HEK293 (cell line): ENCODE measurements at regions not wholly inside any gene's neighbourhood (a gene's known extent, or its start where the extent isn't known, plus 50 kb on each side); places are given as distances from the start of the nearest gene placed in this dataset.

Experiments
- CTCF ChIA-PET: fragments of 350-600 bp; formaldehyde crosslinking; extraction: SDS; loops from one replicate; lab custom pipeline; 2021; ENCODE audit warnings: antibody characterized with exemption; lab: Yijun Ruan, JAX
- POLR2A ChIA-PET: fragments of 300-600 bp; formaldehyde crosslinking; extraction: SDS; loops from one replicate; lab custom pipeline; 2020; ENCODE audit warnings: antibody characterized with exemption, inconsistent platforms; lab: Yijun Ruan, JAX
- H3K27ac ChIP-seq: fragments of 200-500 bp; sonication (Bioruptor generic); 2 replicates; pipeline ENCODE4 v1.5.1; 2014; ENCODE audit warnings: low read depth, low read length, control low read depth, inconsistent platforms; ENCODE audit errors: extremely low read depth
- H3K36me3 ChIP-seq, 2 experiments: fragments of 200-500 bp in 1 of 2; sonication (Bioruptor generic) in 1 of 2; 1 replicate in 1 of 2; 2 replicates in 1 of 2; pipeline ENCODE4 v1.5.1; 2014 to 2017; ENCODE audit warnings: inconsistent platforms in 2 of 2, low read length in 2 of 2; ENCODE audit not compliant: control insufficient read depth in 2 of 2, insufficient read depth in 1 of 2
- H3K4me1 ChIP-seq: fragments of 200-500 bp; sonication (Bioruptor generic); 2 replicates; pipeline ENCODE4 v1.5.1; 2014; ENCODE audit warnings: mild to moderate bottlenecking, low read length, inconsistent platforms; ENCODE audit not compliant: control insufficient read depth, insufficient read depth
- H3K4me3 ChIP-seq: 2 replicates; pipeline ENCODE4 v1.5.1; 2011; ENCODE audit warnings: low read depth, mild to moderate bottlenecking, control low read depth, low read length, moderate library complexity
- H3K9me3 ChIP-seq: fragments of 200-500 bp; sonication (Bioruptor generic); 2 replicates; pipeline ENCODE4 v1.5.1; 2014; ENCODE audit warnings: low read depth, low read length, inconsistent platforms; ENCODE audit not compliant: control insufficient read depth, insufficient read depth
- EGR2 ChIP-seq: fragments of 450-650 bp; formaldehyde crosslinking; IDR thresholded peaks from 2 replicates; pipeline ENCODE4 v1.5.1; 2016; ENCODE audit warnings: low read depth, missing biosample characterization, missing genetic modification characterization
- GLIS2 ChIP-seq: fragments of 450-650 bp; formaldehyde crosslinking; IDR thresholded peaks from 2 replicates; pipeline ENCODE4 v1.5.1; 2016; ENCODE audit warnings: missing biosample characterization, missing genetic modification characterization
- KLF16 ChIP-seq: fragments of 450-650 bp; formaldehyde crosslinking; IDR thresholded peaks from 2 replicates; pipeline ENCODE4 v1.5.1; 2017; ENCODE audit warnings: missing biosample characterization, missing genetic modification characterization
- MZF1 ChIP-seq: fragments of 450-650 bp; formaldehyde crosslinking; IDR thresholded peaks from 2 replicates; pipeline ENCODE4 v1.5.1; 2017; ENCODE audit warnings: missing biosample characterization, missing genetic modification characterization, borderline replicate concordance
- RBAK ChIP-seq: fragments of 450-650 bp; formaldehyde crosslinking; IDR thresholded peaks from 2 replicates; pipeline ENCODE4 v1.5.1; 2016; ENCODE audit warnings: missing biosample characterization, missing genetic modification characterization
- SP2 ChIP-seq: fragments of 450-650 bp; formaldehyde crosslinking; IDR thresholded peaks from 2 replicates; pipeline ENCODE4 v1.5.1; 2016; ENCODE audit warnings: missing biosample characterization, missing genetic modification characterization
- WT1 ChIP-seq: fragments of 450-650 bp; formaldehyde crosslinking; IDR thresholded peaks from 2 replicates; pipeline ENCODE4 v1.5.1; 2016; ENCODE audit warnings: missing biosample characterization, missing genetic modification characterization
- ZBTB17 ChIP-seq: fragments of 450-650 bp; formaldehyde crosslinking; IDR thresholded peaks from 2 replicates; pipeline ENCODE4 v1.5.1; 2016; ENCODE audit warnings: missing biosample characterization, missing genetic modification characterization
- ZNF133 ChIP-seq: fragments of 450-650 bp; formaldehyde crosslinking; IDR thresholded peaks from 2 replicates; pipeline ENCODE4 v1.5.1; 2016; ENCODE audit warnings: missing biosample characterization, missing genetic modification characterization
- ZNF248 ChIP-seq: fragments of 450-650 bp; formaldehyde crosslinking; IDR thresholded peaks from 2 replicates; pipeline ENCODE4 v1.5.1; 2017; ENCODE audit warnings: missing biosample characterization, missing genetic modification characterization
- ZNF324 ChIP-seq: fragments of 450-650 bp; formaldehyde crosslinking; IDR thresholded peaks from 2 replicates; pipeline ENCODE4 v1.5.1; 2016; ENCODE audit warnings: missing biosample characterization, missing genetic modification characterization
- ZNF391 ChIP-seq: fragments of 450-650 bp; formaldehyde crosslinking; IDR thresholded peaks from 2 replicates; pipeline ENCODE4 v1.5.1; 2016; ENCODE audit warnings: low read depth, missing biosample characterization, missing genetic modification characterization, borderline replicate concordance
- ZNF423 ChIP-seq: fragments of 450-650 bp; formaldehyde crosslinking; IDR thresholded peaks from 2 replicates; pipeline ENCODE4 v1.5.1; 2016; ENCODE audit warnings: missing biosample characterization, missing genetic modification characterization
- ZNF571 ChIP-seq: fragments of 450-650 bp; formaldehyde crosslinking; IDR thresholded peaks from 2 replicates; pipeline ENCODE4 v1.5.0; 2017; ENCODE audit warnings: missing biosample characterization, missing genetic modification characterization
- ZNF843 ChIP-seq: fragments of 450-650 bp; formaldehyde crosslinking; IDR thresholded peaks from 2 replicates; pipeline ENCODE4 v1.5.1; 2016; ENCODE audit warnings: missing biosample characterization, missing genetic modification characterization
- TF ChIP-seq, protein P1 (sequence below): fragments of 450-650 bp; formaldehyde crosslinking; IDR thresholded peaks from 2 replicates; pipeline ENCODE4 v1.5.1; 2016; ENCODE audit warnings: missing biosample characterization, missing genetic modification characterization
- TF ChIP-seq, protein P2 (sequence below): fragments of 450-650 bp; formaldehyde crosslinking; IDR thresholded peaks from 2 replicates; pipeline ENCODE4 v1.5.1; 2016; ENCODE audit warnings: missing biosample characterization, missing genetic modification characterization
- TF ChIP-seq, protein P3 (sequence below): fragments of 450-650 bp; formaldehyde crosslinking; IDR thresholded peaks from 2 replicates; pipeline ENCODE4 v1.5.1; 2016; ENCODE audit warnings: missing biosample characterization, missing genetic modification characterization
- TF ChIP-seq, protein P4 (sequence below): fragments of 450-650 bp; formaldehyde crosslinking; IDR thresholded peaks from 2 replicates; pipeline ENCODE4 v1.5.1; 2016; ENCODE audit warnings: missing biosample characterization, missing genetic modification characterization
- TF ChIP-seq, protein P5 (sequence below): fragments of 450-650 bp; formaldehyde crosslinking; IDR thresholded peaks from 2 replicates; pipeline ENCODE4 v1.5.1; 2016; ENCODE audit warnings: missing biosample characterization, missing genetic modification characterization
- TF ChIP-seq, protein P6 (sequence below): fragments of 450-650 bp; formaldehyde crosslinking; IDR thresholded peaks from 2 replicates; pipeline ENCODE4 v1.5.1; 2017; ENCODE audit warnings: missing biosample characterization, missing genetic modification characterization
- TF ChIP-seq, protein P7 (sequence below): fragments of 450-650 bp; formaldehyde crosslinking; IDR thresholded peaks from 2 replicates; pipeline ENCODE4 v1.5.1; 2016; ENCODE audit warnings: missing biosample characterization, missing genetic modification characterization

DNA sequence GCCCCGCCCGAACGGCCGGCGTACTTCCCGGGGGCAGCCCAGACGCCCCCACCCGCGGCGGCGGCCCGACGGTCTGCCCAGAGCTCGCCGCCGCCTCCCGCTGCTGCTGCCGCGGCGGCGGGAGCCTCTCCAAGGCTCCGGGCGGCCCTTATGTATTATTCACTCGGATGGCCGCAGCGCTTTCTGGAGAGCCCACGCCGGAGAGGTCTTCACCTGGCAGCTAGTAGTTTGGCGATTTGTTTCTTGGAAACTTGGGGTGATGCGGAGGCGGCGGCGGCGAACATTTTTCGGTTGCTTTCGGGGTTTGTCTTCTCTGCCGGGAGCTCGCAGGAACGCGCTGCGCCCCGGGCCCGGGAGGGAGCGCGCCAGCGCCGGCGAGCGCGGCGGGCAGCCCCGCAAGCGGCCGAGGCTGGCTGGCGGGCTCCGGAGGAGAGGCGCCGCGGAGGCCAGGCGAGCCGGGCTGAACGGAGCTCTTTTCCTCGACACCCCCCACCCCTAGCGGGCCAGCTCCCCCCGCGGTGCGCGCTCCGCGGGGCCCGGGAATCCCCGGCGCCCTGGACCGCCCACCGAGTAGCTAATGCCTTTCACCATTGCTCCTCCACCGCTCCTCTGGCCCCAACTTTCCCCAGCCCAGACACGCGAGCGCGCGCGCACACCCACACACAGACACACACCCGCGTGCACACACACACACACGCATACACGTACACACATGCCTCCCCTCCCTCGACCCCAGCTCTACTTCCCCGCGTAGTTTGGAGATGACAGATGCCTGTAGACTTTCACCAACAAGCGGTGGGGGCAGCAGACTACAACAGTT is 113.5 kb downstream of the DHX15 start (continued):
- TF ChIP-seq, protein P1, sequence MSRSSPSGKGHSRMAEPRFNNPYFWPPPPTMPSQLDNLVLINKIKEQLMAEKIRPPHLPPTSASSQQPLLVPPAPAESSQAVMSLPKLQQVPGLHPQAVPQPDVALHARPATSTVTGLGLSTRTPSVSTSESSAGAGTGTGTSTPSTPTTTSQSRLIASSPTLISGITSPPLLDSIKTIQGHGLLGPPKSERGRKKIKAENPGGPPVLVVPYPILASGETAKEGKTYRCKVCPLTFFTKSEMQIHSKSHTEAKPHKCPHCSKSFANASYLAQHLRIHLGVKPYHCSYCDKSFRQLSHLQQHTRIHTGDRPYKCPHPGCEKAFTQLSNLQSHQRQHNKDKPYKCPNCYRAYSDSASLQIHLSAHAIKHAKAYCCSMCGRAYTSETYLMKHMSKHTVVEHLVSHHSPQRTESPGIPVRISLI (tag by site-specific recombination), result no peak
- TF ChIP-seq MZF1 (tag by site-specific recombination), result no peak
- peak; percentile 84 for TF ChIP-seq GLIS2 (tag by site-specific recombination)
- peak; percentile 43 for TF ChIP-seq ZBTB17 (tag by site-specific recombination)
- TF ChIP-seq, protein P2, sequence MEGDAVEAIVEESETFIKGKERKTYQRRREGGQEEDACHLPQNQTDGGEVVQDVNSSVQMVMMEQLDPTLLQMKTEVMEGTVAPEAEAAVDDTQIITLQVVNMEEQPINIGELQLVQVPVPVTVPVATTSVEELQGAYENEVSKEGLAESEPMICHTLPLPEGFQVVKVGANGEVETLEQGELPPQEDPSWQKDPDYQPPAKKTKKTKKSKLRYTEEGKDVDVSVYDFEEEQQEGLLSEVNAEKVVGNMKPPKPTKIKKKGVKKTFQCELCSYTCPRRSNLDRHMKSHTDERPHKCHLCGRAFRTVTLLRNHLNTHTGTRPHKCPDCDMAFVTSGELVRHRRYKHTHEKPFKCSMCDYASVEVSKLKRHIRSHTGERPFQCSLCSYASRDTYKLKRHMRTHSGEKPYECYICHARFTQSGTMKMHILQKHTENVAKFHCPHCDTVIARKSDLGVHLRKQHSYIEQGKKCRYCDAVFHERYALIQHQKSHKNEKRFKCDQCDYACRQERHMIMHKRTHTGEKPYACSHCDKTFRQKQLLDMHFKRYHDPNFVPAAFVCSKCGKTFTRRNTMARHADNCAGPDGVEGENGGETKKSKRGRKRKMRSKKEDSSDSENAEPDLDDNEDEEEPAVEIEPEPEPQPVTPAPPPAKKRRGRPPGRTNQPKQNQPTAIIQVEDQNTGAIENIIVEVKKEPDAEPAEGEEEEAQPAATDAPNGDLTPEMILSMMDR (tag by site-specific recombination), result 0 out of 2 replicates have a peak, but pooled peaks have one; percentile 57
- 0 out of 2 replicates have a peak, but pooled peaks have one; percentile 30 for TF ChIP-seq ZNF391 (tag by site-specific recombination)
- peak; percentile 87 for TF ChIP-seq EGR2
- TF ChIP-seq, protein P3, sequence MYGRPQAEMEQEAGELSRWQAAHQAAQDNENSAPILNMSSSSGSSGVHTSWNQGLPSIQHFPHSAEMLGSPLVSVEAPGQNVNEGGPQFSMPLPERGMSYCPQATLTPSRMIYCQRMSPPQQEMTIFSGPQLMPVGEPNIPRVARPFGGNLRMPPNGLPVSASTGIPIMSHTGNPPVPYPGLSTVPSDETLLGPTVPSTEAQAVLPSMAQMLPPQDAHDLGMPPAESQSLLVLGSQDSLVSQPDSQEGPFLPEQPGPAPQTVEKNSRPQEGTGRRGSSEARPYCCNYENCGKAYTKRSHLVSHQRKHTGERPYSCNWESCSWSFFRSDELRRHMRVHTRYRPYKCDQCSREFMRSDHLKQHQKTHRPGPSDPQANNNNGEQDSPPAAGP (tag by site-specific recombination), result no peak
- TF ChIP-seq KLF16 (tag by site-specific recombination), result peak; percentile 79
- TF ChIP-seq ZNF324, result no peak
- peak; percentile 72 for TF ChIP-seq ZNF423 (tag by site-specific recombination)

DNA sequence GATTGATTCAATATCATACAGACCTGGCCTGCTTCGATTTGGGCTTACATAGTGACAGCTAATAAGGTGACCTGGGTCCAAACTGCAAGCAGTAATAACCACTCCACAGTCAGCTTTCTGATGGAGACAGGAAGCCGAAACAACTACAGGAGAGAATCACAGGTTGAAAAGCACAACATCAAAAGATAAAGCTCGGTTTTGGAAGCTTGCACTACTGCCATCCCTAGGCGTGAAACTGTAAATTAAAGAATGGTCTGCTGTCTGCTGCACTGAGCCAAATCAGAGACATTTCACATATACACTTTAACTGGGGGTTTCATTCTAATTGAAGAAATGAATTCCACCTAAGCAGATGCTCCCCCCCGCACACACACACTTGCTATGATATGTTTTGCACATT is 116.3 kb downstream of the DHX15 start:
- TF ChIP-seq ZNF248 (tag by site-specific recombination) (no peak), SP2 (tag by site-specific recombination) (no peak), ZNF571 (no peak), ZNF843 (tag by site-specific recombination) (no peak), WT1 (no peak), RBAK (tag by site-specific recombination) (no peak), ZNF133 (tag by site-specific recombination) (no peak)
- TF ChIP-seq, protein P4, sequence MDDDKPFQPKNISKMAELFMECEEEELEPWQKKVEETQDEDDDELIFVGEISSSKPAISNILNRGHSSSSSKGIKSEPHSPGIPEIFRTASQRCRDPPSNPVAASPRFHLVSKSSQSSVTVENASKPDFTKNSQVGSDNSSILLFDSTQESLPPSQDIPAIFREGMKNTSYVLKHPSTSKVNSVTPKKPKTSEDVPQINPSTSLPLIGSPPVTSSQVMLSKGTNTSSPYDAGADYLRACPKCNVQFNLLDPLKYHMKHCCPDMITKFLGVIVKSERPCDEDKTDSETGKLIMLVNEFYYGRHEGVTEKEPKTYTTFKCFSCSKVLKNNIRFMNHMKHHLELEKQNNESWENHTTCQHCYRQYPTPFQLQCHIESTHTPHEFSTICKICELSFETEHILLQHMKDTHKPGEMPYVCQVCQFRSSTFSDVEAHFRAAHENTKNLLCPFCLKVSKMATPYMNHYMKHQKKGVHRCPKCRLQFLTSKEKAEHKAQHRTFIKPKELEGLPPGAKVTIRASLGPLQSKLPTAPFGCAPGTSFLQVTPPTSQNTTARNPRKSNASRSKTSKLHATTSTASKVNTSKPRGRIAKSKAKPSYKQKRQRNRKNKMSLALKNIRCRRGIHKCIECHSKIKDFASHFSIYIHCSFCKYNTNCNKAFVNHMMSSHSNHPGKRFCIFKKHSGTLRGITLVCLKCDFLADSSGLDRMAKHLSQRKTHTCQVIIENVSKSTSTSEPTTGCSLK (tag by site-specific recombination), result no peak
- TF ChIP-seq, protein P5, sequence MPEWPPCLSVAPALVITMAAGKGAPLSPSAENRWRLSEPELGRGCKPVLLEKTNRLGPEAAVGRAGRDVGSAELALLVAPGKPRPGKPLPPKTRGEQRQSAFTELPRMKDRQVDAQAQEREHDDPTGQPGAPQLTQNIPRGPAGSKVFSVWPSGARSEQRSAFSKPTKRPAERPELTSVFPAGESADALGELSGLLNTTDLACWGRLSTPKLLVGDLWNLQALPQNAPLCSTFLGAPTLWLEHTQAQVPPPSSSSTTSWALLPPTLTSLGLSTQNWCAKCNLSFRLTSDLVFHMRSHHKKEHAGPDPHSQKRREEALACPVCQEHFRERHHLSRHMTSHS, result no peak
- TF ChIP-seq, protein P6, sequence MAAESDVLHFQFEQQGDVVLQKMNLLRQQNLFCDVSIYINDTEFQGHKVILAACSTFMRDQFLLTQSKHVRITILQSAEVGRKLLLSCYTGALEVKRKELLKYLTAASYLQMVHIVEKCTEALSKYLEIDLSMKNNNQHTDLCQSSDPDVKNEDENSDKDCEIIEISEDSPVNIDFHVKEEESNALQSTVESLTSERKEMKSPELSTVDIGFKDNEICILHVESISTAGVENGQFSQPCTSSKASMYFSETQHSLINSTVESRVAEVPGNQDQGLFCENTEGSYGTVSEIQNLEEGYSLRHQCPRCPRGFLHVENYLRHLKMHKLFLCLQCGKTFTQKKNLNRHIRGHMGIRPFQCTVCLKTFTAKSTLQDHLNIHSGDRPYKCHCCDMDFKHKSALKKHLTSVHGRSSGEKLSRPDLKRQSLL (tag by site-specific recombination), result no peak
- TF ChIP-seq, protein P7, sequence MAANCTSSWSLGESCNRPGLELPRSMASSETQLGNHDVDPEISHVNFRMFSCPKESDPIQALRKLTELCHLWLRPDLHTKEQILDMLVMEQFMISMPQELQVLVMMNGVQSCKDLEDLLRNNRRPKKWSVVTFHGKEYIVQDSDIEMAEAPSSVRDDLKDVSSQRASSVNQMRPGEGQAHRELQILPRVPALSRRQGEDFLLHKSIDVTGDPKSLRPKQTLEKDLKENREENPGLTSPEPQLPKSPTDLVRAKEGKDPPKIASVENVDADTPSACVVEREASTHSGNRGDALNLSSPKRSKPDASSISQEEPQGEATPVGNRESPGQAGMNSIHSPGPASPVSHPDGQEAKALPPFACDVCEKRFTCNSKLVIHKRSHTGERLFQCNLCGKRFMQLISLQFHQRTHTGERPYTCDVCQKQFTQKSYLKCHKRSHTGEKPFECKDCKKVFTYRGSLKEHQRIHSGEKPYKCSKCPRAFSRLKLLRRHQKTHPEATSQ, result no peak
- H3K36me3 ChIP-seq, result no peaks in the 10 kb centered on the region
- POLR2A ChIA-PET, result no interaction called here
- no peaks in the 10 kb centered on the region for H3K4me1 ChIP-seq
- no peak overlapping the region for H3K27ac ChIP-seq
- CTCF ChIA-PET, result interaction anchor here (0.7 to 0.8 kb wide), 2 partner anchors 597 to 849 kb away, joined by 4 to 5 read pairs; no protein-coding TSS in a partner anchor
- H3K4me3 ChIP-seq, result no peak overlapping the region
- H3K9me3 ChIP-seq, result no peaks in the 10 kb centered on the region
